HK-2 (cell line): ENCODE measurements at regions not wholly inside any gene's neighbourhood (a gene's known extent, or its start where the extent isn't known, plus 50 kb on each side); places are given as distances from the start of the nearest gene placed in this dataset.

Source experiments
- DNase-seq: peaks from one replicate; pipeline ENCODE4 v3.0.0-alpha.2; 2018; ENCODE audit not compliant: unreplicated experiment

- no peak for DNase-seq
Observed at GRCh38 chr6:21469213-21469612, 124.3 kb upstream of the SOX4 start.

- DNase-seq = no peak
Observed at GRCh38 chr6:21476112-21476511, 117.4 kb upstream of the SOX4 start.

- DNase-seq = no peak
Observed at GRCh38 chr6:21478411-21478810, 115.1 kb upstream of the SOX4 start.

GRCh38 chr6:21478883-21479539 lies 114.5 kb upstream of the SOX4 start:
- no peak for DNase-seq

- no peak for DNase-seq
Observed at GRCh38 chr6:21486115-21486514, 107.4 kb upstream of the SOX4 start.

GRCh38 chr6:21489826-21490225 lies 103.7 kb upstream of the SOX4 start:
- DNase-seq = no peak

- no peak for DNase-seq
Observed at GRCh38 chr6:21491955-21492354, 101.6 kb upstream of the SOX4 start.

GRCh38 chr6:21494505-21494904 lies 99.0 kb upstream of the SOX4 start:
- no peak for DNase-seq

- no peak for DNase-seq
Observed at GRCh38 chr6:21496196-21496595, 97.4 kb upstream of the SOX4 start.

GRCh38 chr6:21496706-21497105 lies 96.8 kb upstream of the SOX4 start:
- no peak for DNase-seq

- DNase-seq = no peak
Observed at GRCh38 chr6:21500314-21501020, 93.1 kb upstream of the SOX4 start.

GRCh38 chr6:21501021-21501354 lies 92.6 kb upstream of the SOX4 start:
- DNase-seq = no peak

GRCh38 chr6:21501815-21502214 lies 91.7 kb upstream of the SOX4 start:
- DNase-seq = no peak

- DNase-seq = no peak
Observed at GRCh38 chr6:21502682-21503081, 90.9 kb upstream of the SOX4 start.

- no peak for DNase-seq
Observed at GRCh38 chr6:21504790-21505189, 88.8 kb upstream of the SOX4 start.

- no peak for DNase-seq
Observed at GRCh38 chr6:21505574-21505990, 88.0 kb upstream of the SOX4 start.

- no peak for DNase-seq
Observed at GRCh38 chr6:21506126-21506525, 87.4 kb upstream of the SOX4 start.

- no peak for DNase-seq
Observed at GRCh38 chr6:21507811-21508210, 85.7 kb upstream of the SOX4 start.

- no peak for DNase-seq
Observed at GRCh38 chr6:21508753-21509152, 84.8 kb upstream of the SOX4 start.

GRCh38 chr6:21511891-21512550 lies 81.5 kb upstream of the SOX4 start:
- no peak for DNase-seq

GRCh38 chr6:21514288-21514687 lies 79.3 kb upstream of the SOX4 start:
- DNase-seq = no peak

- DNase-seq = no peak
Observed at GRCh38 chr6:21518317-21518716, 75.2 kb upstream of the SOX4 start.

GRCh38 chr6:21519642-21520041 lies 73.9 kb upstream of the SOX4 start:
- no peak for DNase-seq
